Heart right ventricle (tissue), 16 donors: ENCODE measurements at regions not wholly inside any gene's neighbourhood (a gene's known extent, or its start where the extent isn't known, plus 50 kb on each side); places are given as distances from the start of the nearest gene placed in this dataset.

ENCODE experiments used
- ATAC-seq, 8 donors: fragments of 200-7000 bp; cut with Tn5 transposase; one replicate each; pipeline ENCODE4 v1.9.1; 2020; ENCODE audit warnings: mild to moderate bottlenecking in 8 of 8, moderate library complexity in 8 of 8, moderate number of reproducible peaks in 1 of 8
- DNase-seq, 2 donors: peaks; one replicate each; pipeline ENCODE4 v3.0.0-alpha.2; 2020
- H3K27ac ChIP-seq, 10 donors: fragments of 200-600 bp; sonication (generic) in 2 of 10; one replicate each; pipeline versions ENCODE4 v1.5.0 to v1.8.0; 2020 to 2022; ENCODE audit warnings: mild to moderate bottlenecking in 3 of 10
- H3K27me3 ChIP-seq, 7 donors: fragments of 200-600 bp; one replicate each; pipeline ENCODE4 v1.8.0; 2021 to 2022; ENCODE audit warnings: mild to moderate bottlenecking in 2 of 7
- H3K36me3 ChIP-seq, 9 donors: fragments of 200-600 bp; sonication (generic) in 1 of 9; one replicate each; pipeline versions ENCODE4 v1.5.0 to v1.8.0; 2020 to 2022; ENCODE audit warnings: mild to moderate bottlenecking in 2 of 9
- H3K4me1 ChIP-seq, 9 donors: fragments of 200-600 bp; sonication (generic) in 1 of 9; one replicate each; pipeline versions ENCODE4 v1.5.0 to v1.8.0; 2020 to 2022; ENCODE audit warnings: mild to moderate bottlenecking in 4 of 9
- H3K4me3 ChIP-seq, 10 donors: fragments of 200-600 bp; sonication (generic) in 2 of 10; one replicate each; pipeline versions ENCODE4 v1.5.0 to v1.8.0; 2020 to 2022; ENCODE audit warnings: mild to moderate bottlenecking in 7 of 10, moderate library complexity in 2 of 10
- H3K9me3 ChIP-seq, 11 donors: fragments of 200-600 bp in 10 of 11; sonication (generic) in 2 of 11; one replicate each; pipeline versions ENCODE4 v1.5.0 to v1.8.0; 2013 to 2022; ENCODE audit warnings: mild to moderate bottlenecking in 2 of 11, control low read depth in 1 of 11, moderate library complexity in 1 of 11
- CTCF ChIP-seq, 9 donors: fragments of 200-600 bp; sonication (generic) in 2 of 9; IDR thresholded peaks; one replicate each; pipeline versions ENCODE4 v1.5.0 to v1.8.0; 2021 to 2022; ENCODE audit warnings: antibody characterized with exemption in 9 of 9, mild to moderate bottlenecking in 5 of 9, moderate library complexity in 1 of 9
- WGBS, 2 donors: extraction: QIAGEN DNeasy Blood & Tissue Kit; methylation state at CpG; one replicate each; pipeline ENCODE4 v1.1.7; 2013; ENCODE audit warnings: inconsistent platforms in 1 of 2; 5-methylcytosine and 5-hydroxymethylcytosine counted together
- intact Hi-C, 10 donors: fragments of 100-400 bp; cut with DNase I; formaldehyde crosslinking; loops; one replicate each; pipeline versions ENCODE4 v1.11.1 to v1.14.2; 2022
- donor health status: Arrhythmogenic right ventricular cardiomyopathy.
- donor health status: ischemic (EF 13 %, LVEDD 7.1; RV severe dilation, severe dysfunction).
- donor health status: healthy with polysubstance abuse.
- donor health status: DM: no; HTN: yes; CAD: no.
- donor health status: DM: no; HTN: no; CAD: no.
- donor health status: ischemic (EF 25% LVEDD 6.9; RV normal size, moderate dysfunction).
- donor health status: ischemic (EF 25% LVEDD 5.7; RV mildly dilated, moderate dysfunction).
- donor health status: healthy.
- donor health status: DM: yes; HTN: yes; CAD: no.
- donor health status: Ischemic cardiomyopathy.
- donor health status: ischemic (EF 35%, LVEDD 5.7; RV mildly dilated, moderate dysfunction).
- donor health status: nonischemic (EF 11% LVEDD 7.7; RV severe dilation, severe dysfunction).
- donor health status: DM: yes; HTN: yes; CAD: no.
- donor health status: PGD.
- donor health status: ischemic (EF 29% LVEDD 5.4; RV normal size, mild dysfunction).
- donor health status: nonischemic (EF 23%, LVEDD 6.1; RV moderate dilation, normal function).

DNA sequence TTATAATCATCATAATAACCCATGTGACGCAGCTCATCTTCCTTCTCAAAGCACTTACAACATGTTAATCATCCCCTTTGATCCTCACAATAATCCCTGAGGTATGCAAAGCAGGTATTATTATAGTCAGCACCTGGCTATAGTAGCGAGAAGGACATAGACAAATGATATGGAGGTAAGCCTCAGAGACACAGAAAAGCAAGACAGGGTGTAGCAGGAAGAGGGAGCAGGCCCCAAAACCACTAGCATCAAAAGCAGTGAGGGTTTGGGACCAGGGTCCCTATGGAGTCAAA, 139.2 kb upstream of the SLC30A5 start:
- 46 to 60% methylated on average over 2 of the region's 2 CpGs for WGBS, 2 donors

DNA sequence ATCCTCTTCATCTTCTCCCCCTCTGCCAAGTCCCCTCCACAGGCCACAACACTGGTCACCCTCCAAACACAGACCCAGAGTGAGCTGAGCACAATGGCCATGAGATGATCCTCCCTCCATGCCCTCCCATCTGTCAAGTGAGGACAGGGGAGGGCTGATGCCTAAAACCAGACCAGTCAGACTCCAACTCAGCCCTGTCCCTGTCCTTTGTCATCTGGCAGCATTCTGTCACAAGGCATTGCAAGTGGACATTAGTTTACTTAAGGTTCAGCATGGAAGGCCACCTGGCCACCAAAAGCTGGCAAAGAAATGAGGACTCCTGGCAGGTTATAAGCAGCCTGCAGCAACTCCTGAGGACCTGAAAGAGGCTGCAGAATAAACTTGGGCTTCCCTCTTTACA, 136.2 kb upstream of the SLC30A5 start:
- ATAC-seq (no peak), DNase-seq (no peak)
- H3K9me3 ChIP-seq = no peaks in the 10 kb centered on the region
- no peaks in the 10 kb centered on the region for H3K36me3 ChIP-seq
- no peaks in the 10 kb centered on the region for H3K27me3 ChIP-seq
- intact Hi-C loops = no loop called here
- no peak for TF ChIP-seq CTCF (IDR thresholded peaks at IDR 0.05)
- no peak overlapping the region for H3K4me3 ChIP-seq
- H3K4me1 ChIP-seq = peaks cover 2 to 30% (median 22%) of the 10 kb centered on the region in 9 donors
- no peak overlapping the region for H3K27ac ChIP-seq

More for the DNA sequence above, 139.2 kb upstream of the SLC30A5 start:
- Histone ChIP-seq H3K4me3 (no peak overlapping the region), H3K27ac (peak overlapping the region in 2 of 10 donors; percentile 31 to 48), H3K4me1 (peaks cover 2 to 40% (median 25%) of the 10 kb centered on the region in 9 donors), H3K27me3 (no peaks in the 10 kb centered on the region), H3K9me3 (no peaks in the 10 kb centered on the region), H3K36me3 (no peaks in the 10 kb centered on the region)
- no peak for TF ChIP-seq CTCF (IDR thresholded peaks at IDR 0.05)
- intact Hi-C loops = no loop called here
- DNase-seq (no peak), ATAC-seq (no peak)

GRCh38 chr5:68958428-68958827, 135.4 kb upstream of the SLC30A5 start:
- DNase-seq = no peak
- WGBS, 2 donors = 94 to 96% methylated on average over 1 of the region's 1 CpG
- intact Hi-C loops = no loop called here
- Histone ChIP-seq H3K4me3 (no peak overlapping the region), H3K4me1 (peaks cover 2 to 27% (median 18%) of the 10 kb centered on the region in 9 donors), H3K27me3 (no peaks in the 10 kb centered on the region), H3K36me3 (no peaks in the 10 kb centered on the region), H3K27ac (no peak overlapping the region), H3K9me3 (no peaks in the 10 kb centered on the region)
- ATAC-seq = no peak
- no peak for TF ChIP-seq CTCF (IDR thresholded peaks at IDR 0.05)

DNA sequence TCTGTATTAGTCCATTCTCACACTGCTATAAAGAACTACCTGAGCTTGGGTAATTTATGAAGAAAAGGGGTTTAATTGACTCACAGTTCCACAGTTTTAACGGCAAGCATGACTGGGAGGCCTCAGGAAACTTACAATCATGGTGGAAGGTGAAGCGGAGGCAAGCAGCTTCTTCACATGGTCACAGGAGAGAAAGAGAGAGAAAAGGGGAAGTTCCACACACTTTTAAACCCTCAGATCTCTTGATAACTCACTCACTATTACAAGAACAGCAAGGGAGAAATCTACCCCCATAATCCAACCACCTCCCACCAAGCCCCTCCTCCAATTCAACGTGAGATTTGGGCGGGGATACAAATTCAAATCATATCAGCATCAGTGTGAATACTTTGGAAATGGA, 133.4 kb upstream of the SLC30A5 start:
- no peaks in the 10 kb centered on the region for H3K27me3 ChIP-seq
- no peak for TF ChIP-seq CTCF (IDR thresholded peaks at IDR 0.05)
- no peaks in the 10 kb centered on the region for H3K36me3 ChIP-seq
- no peaks in the 10 kb centered on the region for H3K9me3 ChIP-seq
- ATAC-seq (no peak), DNase-seq (no peak)
- H3K27ac ChIP-seq = no peak overlapping the region
- 87 to 91% methylated on average over 4 of the region's 4 CpGs for whole genome bisulfite sequencing, 2 donors
- no peak overlapping the region for H3K4me3 ChIP-seq
- H3K4me1 ChIP-seq = peaks cover 0 to 13% (median 5%) of the 10 kb centered on the region in 9 donors
- intact Hi-C loops = loop anchor here in 8 of 10 donors (2.0 to 10.0 kb wide), 10 partner anchors 496 to 1713 kb away; no protein-coding TSS in a partner anchor
